ENCODE measurements at regions not wholly inside any gene's neighbourhood (a gene's known extent, or its start where the extent isn't known, plus 50 kb on each side); places are given as distances from the start of the nearest gene placed in this dataset.

GRCh38 chr6:81656231-81656630 is 96.2 kb downstream of the TENT5A start:
- Histone ChIP-seq H3K36me3 (ENCODE audit: control insufficient read depth, insufficient read depth, low read length) (no peaks in the 10 kb centered on the region), H3K27me3 (ENCODE audit: control insufficient read depth, insufficient read depth, low read length) (no peaks in the 10 kb centered on the region), H3K4me3 (ENCODE audit: low read depth, low read length) (no peak overlapping the region)
- TF ChIP-seq CTCF (IDR thresholded peaks at IDR 0.05; ENCODE audit: insufficient read depth, low read length, poor library complexity, severe bottlenecking), result no peak
- no peak for DNase-seq (ENCODE audit: low read depth)

GRCh38 chr6:81655696-81656095 is 96.8 kb downstream of the TENT5A start:
- DNase-seq (ENCODE audit: low read depth), result no peak
- no peaks in the 10 kb centered on the region for H3K27me3 ChIP-seq (ENCODE audit: control insufficient read depth, insufficient read depth, low read length)
- no peak overlapping the region for H3K4me3 ChIP-seq (ENCODE audit: low read depth, low read length)
- no peak for TF ChIP-seq CTCF (IDR thresholded peaks at IDR 0.05; ENCODE audit: insufficient read depth, low read length, poor library complexity, severe bottlenecking)
- H3K36me3 ChIP-seq (ENCODE audit: control insufficient read depth, insufficient read depth, low read length), result no peaks in the 10 kb centered on the region

- no peak for TF ChIP-seq CTCF (IDR thresholded peaks at IDR 0.05; ENCODE audit: insufficient read depth, low read length, poor library complexity, severe bottlenecking)
- Histone ChIP-seq H3K36me3 (ENCODE audit: control insufficient read depth, insufficient read depth, low read length) (no peaks in the 10 kb centered on the region), H3K4me3 (ENCODE audit: low read depth, low read length) (no peak overlapping the region), H3K27me3 (ENCODE audit: control insufficient read depth, insufficient read depth, low read length) (no peaks in the 10 kb centered on the region)
- DNase-seq (ENCODE audit: low read depth), result no peak
Measured at GRCh38 chr6:81648502-81648901, 104.0 kb downstream of the TENT5A start.

- no peak for DNase-seq (ENCODE audit: low read depth)
- Histone ChIP-seq H3K4me3 (ENCODE audit: low read depth, low read length) (no peak overlapping the region), H3K27me3 (ENCODE audit: control insufficient read depth, insufficient read depth, low read length) (no peaks in the 10 kb centered on the region), H3K36me3 (ENCODE audit: control insufficient read depth, insufficient read depth, low read length) (no peaks in the 10 kb centered on the region)
- TF ChIP-seq CTCF (IDR thresholded peaks at IDR 0.05; ENCODE audit: insufficient read depth, low read length, poor library complexity, severe bottlenecking), result no peak
Measured at GRCh38 chr6:81643156-81643555, 109.3 kb downstream of the TENT5A start.

GRCh38 chr6:81640891-81641290 is 111.6 kb downstream of the TENT5A start:
- TF ChIP-seq CTCF (IDR thresholded peaks at IDR 0.05; ENCODE audit: insufficient read depth, low read length, poor library complexity, severe bottlenecking), result no peak
- Histone ChIP-seq H3K36me3 (ENCODE audit: control insufficient read depth, insufficient read depth, low read length) (no peaks in the 10 kb centered on the region), H3K4me3 (ENCODE audit: low read depth, low read length) (no peak overlapping the region), H3K27me3 (ENCODE audit: control insufficient read depth, insufficient read depth, low read length) (no peaks in the 10 kb centered on the region)
- DNase-seq (ENCODE audit: low read depth), result no peak

GRCh38 chr6:81640126-81640525 is 112.4 kb downstream of the TENT5A start:
- no peaks in the 10 kb centered on the region for H3K27me3 ChIP-seq (ENCODE audit: control insufficient read depth, insufficient read depth, low read length)
- no peak for TF ChIP-seq CTCF (IDR thresholded peaks at IDR 0.05; ENCODE audit: insufficient read depth, low read length, poor library complexity, severe bottlenecking)
- no peaks in the 10 kb centered on the region for H3K36me3 ChIP-seq (ENCODE audit: control insufficient read depth, insufficient read depth, low read length)
- no peak overlapping the region for H3K4me3 ChIP-seq (ENCODE audit: low read depth, low read length)
- DNase-seq (ENCODE audit: low read depth), result no peak
